Tibial artery (tissue), 4 donors: ENCODE measurements at regions not wholly inside any gene's neighbourhood (a gene's known extent, or its start where the extent isn't known, plus 50 kb on each side); places are given as distances from the start of the nearest gene placed in this dataset.

Experiments
- DNase-seq, 2 donors: peaks; one replicate each; pipeline ENCODE4 v3.0.0-alpha.2; 2019
- H3K27ac ChIP-seq, 2 donors: fragments of 200-600 bp; sonication (generic) in 1 of 2; 1 replicate in 1 of 2; 2 replicates in 1 of 2; pipeline ENCODE4 v1.5.1; 2018 to 2019; ENCODE audit warnings: mild to moderate bottlenecking in 1 of 2
- H3K27me3 ChIP-seq, 2 donors: fragments of 200-600 bp; sonication (generic) in 1 of 2; one replicate each; pipeline versions ENCODE4 v1.5.1 to v1.6.0; 2016 to 2019
- H3K36me3 ChIP-seq, 3 donors: fragments of 200-600 bp; sonication (generic) in 2 of 3; one replicate each; pipeline ENCODE4 v1.5.1; 2016 to 2019; ENCODE audit warnings: mild to moderate bottlenecking in 2 of 3
- H3K4me1 ChIP-seq, 4 donors: fragments of 200-600 bp; sonication (generic) in 2 of 4; 1 replicate in 3 of 4; 2 replicates in 1 of 4; pipeline ENCODE4 v1.5.1; 2016 to 2019
- H3K4me3 ChIP-seq, 2 donors: fragments of 200-600 bp; sonication (generic) in 1 of 2; 1 replicate in 1 of 2; 2 replicates in 1 of 2; pipeline ENCODE4 v1.5.1; 2018 to 2019; ENCODE audit warnings: mild to moderate bottlenecking in 2 of 2
- H3K9me3 ChIP-seq, 3 donors: fragments of 200-600 bp; sonication (generic) in 1 of 3; one replicate each; pipeline ENCODE4 v1.5.1; 2016 to 2019
- intact Hi-C: fragments of 100-400 bp; cut with DNase I; formaldehyde crosslinking; loops from one replicate; pipeline ENCODE4 v1.15.0; 2023; ENCODE audit warnings: low total_unique reads
- TF ChIP-seq, protein P1 (sequence below), 2 experiments: fragments of 200-600 bp in 1 of 2; fragments of 450-650 bp in 1 of 2; IDR thresholded peaks; one replicate each; pipeline ENCODE4 v1.5.1; 2017 to 2019; ENCODE audit warnings: antibody characterized with exemption in 2 of 2, mild to moderate bottlenecking in 1 of 2, moderate library complexity in 1 of 2

GRCh38 chr9:713091-713490, 128.4 kb upstream of the DMRT1 start:
- H3K27ac ChIP-seq: peak overlapping the region; percentile 69 to 77
- H3K27me3 ChIP-seq: no peaks in the 10 kb centered on the region
- TF ChIP-seq, protein P1, sequence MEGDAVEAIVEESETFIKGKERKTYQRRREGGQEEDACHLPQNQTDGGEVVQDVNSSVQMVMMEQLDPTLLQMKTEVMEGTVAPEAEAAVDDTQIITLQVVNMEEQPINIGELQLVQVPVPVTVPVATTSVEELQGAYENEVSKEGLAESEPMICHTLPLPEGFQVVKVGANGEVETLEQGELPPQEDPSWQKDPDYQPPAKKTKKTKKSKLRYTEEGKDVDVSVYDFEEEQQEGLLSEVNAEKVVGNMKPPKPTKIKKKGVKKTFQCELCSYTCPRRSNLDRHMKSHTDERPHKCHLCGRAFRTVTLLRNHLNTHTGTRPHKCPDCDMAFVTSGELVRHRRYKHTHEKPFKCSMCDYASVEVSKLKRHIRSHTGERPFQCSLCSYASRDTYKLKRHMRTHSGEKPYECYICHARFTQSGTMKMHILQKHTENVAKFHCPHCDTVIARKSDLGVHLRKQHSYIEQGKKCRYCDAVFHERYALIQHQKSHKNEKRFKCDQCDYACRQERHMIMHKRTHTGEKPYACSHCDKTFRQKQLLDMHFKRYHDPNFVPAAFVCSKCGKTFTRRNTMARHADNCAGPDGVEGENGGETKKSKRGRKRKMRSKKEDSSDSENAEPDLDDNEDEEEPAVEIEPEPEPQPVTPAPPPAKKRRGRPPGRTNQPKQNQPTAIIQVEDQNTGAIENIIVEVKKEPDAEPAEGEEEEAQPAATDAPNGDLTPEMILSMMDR (IDR thresholded peaks at IDR 0.05): no peak
- no peak for DNase-seq
- H3K36me3 ChIP-seq: peaks cover 23 to 25% (median 24%) of the 10 kb centered on the region in 3 donors
- intact Hi-C loops: no loop called here
- no peaks in the 10 kb centered on the region for H3K9me3 ChIP-seq
- peak overlapping the region; percentile 34 to 43 for H3K4me3 ChIP-seq
- peaks cover 0 to 91% (median 59%) of the 10 kb centered on the region in 4 donors for H3K4me1 ChIP-seq

DNA sequence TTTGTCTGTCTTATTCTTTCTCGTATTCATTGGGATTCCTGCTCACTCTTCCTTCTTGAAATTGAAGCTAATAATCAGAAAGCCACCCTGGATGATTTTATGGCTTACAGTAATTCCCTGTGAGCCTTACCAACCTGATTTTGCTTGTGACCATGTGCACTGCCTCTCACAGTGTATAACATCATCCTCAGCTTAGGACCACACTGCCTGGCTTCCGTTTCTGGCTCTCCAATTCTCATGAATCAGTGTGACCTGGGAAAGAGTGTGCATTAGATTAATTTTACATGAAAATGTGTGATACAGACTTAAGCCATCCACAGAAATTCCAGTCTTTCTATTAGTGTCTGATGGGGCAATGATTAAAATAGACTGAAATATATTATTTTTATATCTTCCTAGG, 126.8 kb upstream of the DMRT1 start:
- H3K4me1 ChIP-seq: peaks cover 0 to 98% (median 59%) of the 10 kb centered on the region in 4 donors

DNA sequence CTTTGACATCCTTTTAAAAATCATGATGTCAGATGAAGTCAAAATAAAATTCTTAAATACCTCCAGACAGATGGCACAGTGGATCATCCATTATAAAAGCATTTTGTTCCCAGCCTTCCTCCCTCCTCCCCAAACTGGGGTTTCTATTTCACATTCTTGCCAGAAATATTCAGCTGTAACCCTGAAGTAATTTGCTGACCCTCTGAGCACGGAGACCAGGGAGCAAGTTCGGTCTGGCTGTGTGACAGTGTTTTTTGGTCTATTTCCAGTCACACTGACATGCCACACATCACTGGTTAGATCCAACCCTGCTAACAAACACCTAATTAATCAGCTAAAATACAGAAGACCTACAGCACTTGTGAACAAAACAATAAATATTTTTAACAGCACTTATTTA, 126.2 kb upstream of the DMRT1 start:
- Histone ChIP-seq H3K27me3 (no peaks in the 10 kb centered on the region), H3K27ac (peak overlapping the region; percentile 69 to 77), H3K4me1 (peaks cover 0 to 98% (median 61%) of the 10 kb centered on the region in 4 donors), H3K9me3 (no peaks in the 10 kb centered on the region), H3K36me3 (peaks cover 23 to 25% (median 24%) of the 10 kb centered on the region in 3 donors), H3K4me3 (peak overlapping the region; percentile 34 to 43)
- TF ChIP-seq, protein P1 (IDR thresholded peaks at IDR 0.05): no peak
- intact Hi-C loops: no loop called here
- no peak for DNase-seq

More for the DNA sequence above, 126.8 kb upstream of the DMRT1 start:
- peak overlapping the region; percentile 34 to 43 for H3K4me3 ChIP-seq
- H3K36me3 ChIP-seq: peaks cover 23 to 25% (median 24%) of the 10 kb centered on the region in 3 donors
- no peak for DNase-seq
- peak overlapping the region; percentile 69 to 77 for H3K27ac ChIP-seq
- no peaks in the 10 kb centered on the region for H3K9me3 ChIP-seq
- intact Hi-C loops: no loop called here
- TF ChIP-seq, protein P1 (IDR thresholded peaks at IDR 0.05): no peak
- no peaks in the 10 kb centered on the region for H3K27me3 ChIP-seq

DNA sequence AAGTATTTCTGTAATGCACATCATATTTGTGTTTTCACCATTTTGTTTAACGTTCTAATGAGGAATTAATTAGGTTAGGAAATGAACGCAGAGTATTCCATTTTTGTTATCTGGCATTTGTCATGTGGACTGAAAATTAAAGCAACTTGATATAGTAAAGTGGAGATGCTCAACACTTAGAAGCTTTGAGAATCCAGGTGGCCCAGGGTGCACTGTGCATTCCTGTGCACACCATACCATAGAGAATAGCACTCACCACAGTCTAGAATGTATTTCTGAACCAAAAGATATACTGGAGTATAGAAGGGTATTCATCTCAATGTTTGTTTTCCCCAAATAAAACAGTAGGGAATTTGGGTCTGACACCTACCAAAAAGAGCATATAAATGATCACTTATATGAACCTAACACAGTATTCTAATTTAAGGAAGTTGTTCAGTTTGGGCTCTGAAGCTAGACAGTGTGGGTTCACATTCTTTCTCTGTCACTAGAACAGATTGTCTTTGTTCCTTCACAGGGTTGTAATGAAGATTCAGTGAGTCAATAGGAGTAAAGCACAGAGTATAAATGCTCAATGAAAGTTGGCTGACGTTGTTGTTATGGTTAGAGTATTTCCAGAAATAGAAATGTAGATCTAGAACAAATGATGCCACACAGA, 125.6 kb upstream of the DMRT1 start:
- no peaks in the 10 kb centered on the region for H3K27me3 ChIP-seq
- DNase-seq: no peak
- H3K4me1 ChIP-seq: peaks cover 0 to 98% (median 61%) of the 10 kb centered on the region in 4 donors
- H3K27ac ChIP-seq: peak overlapping the region; percentile 69 to 77
- H3K36me3 ChIP-seq: peaks cover 20 to 23% (median 23%) of the 10 kb centered on the region in 3 donors
- H3K4me3 ChIP-seq: peak overlapping the region; percentile 34 to 43
- H3K9me3 ChIP-seq: no peaks in the 10 kb centered on the region
- TF ChIP-seq, protein P1 (IDR thresholded peaks at IDR 0.05): peak in 1 of 2 experiments; percentile 6
- intact Hi-C loops: no loop called here

GRCh38 chr9:717722-718121, 123.8 kb upstream of the DMRT1 start:
- Histone ChIP-seq H3K4me1 (peaks cover 0 to 98% (median 45%) of the 10 kb centered on the region in 4 donors), H3K27ac (peak overlapping the region; percentile 69 to 77)

More at GRCh38 chr9:717722-718121, 123.8 kb upstream of the DMRT1 start:
- Histone ChIP-seq H3K27me3 (no peaks in the 10 kb centered on the region), H3K4me3 (peak overlapping the region in 1 of 2 donors; percentile 43), H3K36me3 (peaks cover 1 to 5% (median 4%) of the 10 kb centered on the region in 3 donors), H3K9me3 (no peaks in the 10 kb centered on the region)
- TF ChIP-seq, protein P1 (IDR thresholded peaks at IDR 0.05): no peak
- no peak for DNase-seq
- intact Hi-C loops: no loop called here
